Myocyte (in vitro differentiated cells): ENCODE measurements at regions not wholly inside any gene's neighbourhood (a gene's known extent, or its start where the extent isn't known, plus 50 kb on each side); places are given as distances from the start of the nearest gene placed in this dataset.

Experiments
- DNase-seq: peaks from one replicate; pipeline ENCODE4 v3.0.0-alpha.2; 2012; ENCODE audit warnings: low read depth

- DNase-seq, result no peak
Measured at GRCh38 chr13:99893567-99893966, 78.0 kb downstream of the ZIC5 start.

GRCh38 chr13:99892866-99893504, 78.6 kb downstream of the ZIC5 start:
- no peak for DNase-seq

- no peak for DNase-seq
Measured at GRCh38 chr13:99892196-99892613, 79.4 kb downstream of the ZIC5 start.

DNA sequence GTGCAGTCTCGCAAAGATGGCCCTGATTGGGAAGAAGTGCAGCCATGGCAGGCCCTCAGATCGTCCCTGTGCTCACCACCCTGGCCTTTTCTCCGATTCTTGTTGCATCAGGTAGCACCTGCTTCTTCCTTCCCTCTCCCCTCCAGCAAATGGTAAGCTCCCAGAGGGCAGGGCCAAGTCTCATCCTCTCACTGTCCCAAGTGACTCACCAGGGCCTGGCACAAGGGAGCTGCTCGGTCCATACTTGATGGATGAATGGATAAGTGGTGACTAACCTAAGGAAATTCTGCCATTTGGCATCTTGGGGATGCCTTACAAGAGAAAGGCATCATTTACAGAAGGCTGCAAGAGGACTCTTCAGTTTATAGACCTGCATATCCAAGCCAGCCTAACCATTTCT, 84.9 kb downstream of the ZIC5 start:
- no peak for DNase-seq

- DNase-seq, result no peak
Measured at GRCh38 chr13:99884913-99885312, 86.7 kb downstream of the ZIC5 start.

GRCh38 chr13:99883805-99884204, 87.8 kb downstream of the ZIC5 start:
- no peak for DNase-seq

DNA sequence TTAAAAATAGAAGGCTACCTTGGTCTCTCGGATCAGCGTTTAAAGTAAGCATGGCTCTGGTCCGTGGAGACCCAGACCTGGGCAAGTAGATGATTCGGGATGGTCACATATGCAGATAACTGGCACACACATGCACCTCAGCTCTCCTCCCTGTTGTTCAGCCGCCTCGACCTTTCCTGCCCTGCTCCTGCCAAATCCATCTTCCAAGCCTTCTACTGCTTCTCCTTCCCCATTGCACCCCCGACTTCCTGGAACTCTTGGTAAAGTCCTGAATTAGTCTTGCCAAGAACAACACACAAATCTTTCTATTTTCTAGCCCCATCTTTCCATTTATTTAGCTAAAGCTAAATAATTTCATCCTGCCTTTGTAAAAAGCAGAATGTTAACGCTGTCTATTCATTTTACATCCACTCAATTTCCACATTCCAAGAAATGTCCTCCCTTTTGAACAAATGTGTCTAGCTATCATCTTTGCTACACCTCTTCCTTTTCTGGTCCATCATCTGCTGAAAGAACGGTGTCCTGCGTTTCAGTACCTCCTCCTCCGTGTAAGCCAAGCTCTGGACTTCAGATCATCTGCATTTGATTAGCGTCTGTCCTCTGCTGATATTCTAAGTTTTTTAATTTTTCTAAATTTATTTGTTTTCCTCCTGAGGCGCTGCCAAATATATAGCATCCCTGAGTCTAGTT, 92.5 kb downstream of the ZIC5 start:
- DNase-seq, result no peak

DNA sequence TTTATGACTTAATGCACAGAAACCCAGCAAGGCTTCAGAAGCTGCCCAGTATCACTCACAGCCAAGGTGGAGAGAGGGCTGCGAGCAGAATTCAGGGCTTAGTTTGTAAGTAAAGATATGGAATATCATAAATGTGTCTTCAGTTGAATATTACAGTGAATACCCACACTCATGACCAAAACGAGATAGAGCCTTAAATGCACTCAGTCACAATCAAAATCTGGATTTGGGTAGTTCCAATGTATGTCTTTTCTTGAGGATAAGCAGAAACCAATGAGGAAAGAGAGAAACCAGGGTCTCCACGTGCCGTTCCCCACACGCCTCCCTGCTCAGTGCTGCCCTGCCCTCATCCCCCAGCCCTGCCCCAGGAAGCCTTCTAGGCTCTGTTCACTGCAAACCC, 94.9 kb downstream of the ZIC5 start:
- no peak for DNase-seq

DNA sequence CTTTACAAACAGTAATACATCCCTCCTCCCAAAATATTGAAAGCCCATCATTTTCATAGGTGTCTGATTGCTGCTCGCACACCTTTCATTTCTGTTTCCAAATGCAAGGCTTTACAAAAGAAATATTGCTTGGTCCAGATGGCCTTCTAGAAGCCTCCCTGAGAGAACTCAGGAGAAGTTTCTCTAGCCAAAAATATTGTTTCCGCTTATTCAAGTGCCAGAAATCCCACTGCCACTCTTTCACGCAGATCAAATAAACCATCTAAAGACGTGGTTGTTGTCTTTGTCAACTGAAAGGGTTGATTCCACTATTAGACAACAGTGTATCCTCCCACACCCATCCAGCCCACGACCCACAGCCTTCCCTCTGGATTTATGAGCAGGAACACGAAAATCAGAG, 96.2 kb downstream of the ZIC5 start:
- no peak for DNase-seq

- no peak for DNase-seq
Measured at GRCh38 chr13:99873832-99874430, 97.6 kb downstream of the ZIC5 start.

- no peak for DNase-seq
Measured at GRCh38 chr13:99873141-99873540, 98.4 kb downstream of the ZIC5 start.

DNA sequence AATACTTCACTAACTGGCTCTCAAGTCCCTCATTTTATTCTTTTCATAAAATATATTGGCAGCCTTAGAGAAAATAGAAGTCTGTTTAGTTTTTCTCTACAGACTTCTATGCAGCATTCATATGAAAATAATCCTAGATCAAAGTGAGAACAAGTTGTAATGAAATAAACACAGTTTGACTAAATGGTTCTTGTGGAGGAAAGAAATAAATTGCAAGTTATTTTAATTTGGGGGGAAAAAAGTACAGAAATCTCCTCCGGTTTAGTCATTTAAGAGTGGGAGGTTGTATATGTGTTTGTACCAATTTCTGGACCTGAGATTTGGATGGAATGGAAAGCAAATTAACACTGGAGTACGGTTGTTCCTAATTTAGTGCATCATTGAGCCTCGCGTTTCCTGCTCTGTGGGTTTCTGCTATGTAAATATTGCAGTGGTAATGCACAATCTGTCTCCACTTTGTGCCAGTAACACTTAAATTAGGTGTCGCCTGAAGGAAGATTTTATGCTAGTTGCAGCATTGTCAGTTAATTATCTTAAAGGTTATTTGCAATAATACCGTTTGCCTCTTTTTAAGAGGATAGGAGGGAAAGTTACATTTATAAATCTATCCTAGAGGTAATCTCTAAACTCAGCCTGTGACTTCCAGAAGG, 100.2 kb downstream of the ZIC5 start:
- no peak for DNase-seq

- DNase-seq, result no peak
Measured at GRCh38 chr13:99870541-99870940, 101.0 kb downstream of the ZIC5 start.

- no peak for DNase-seq
Measured at GRCh38 chr13:99869830-99870229, 101.7 kb downstream of the ZIC5 start.

DNA sequence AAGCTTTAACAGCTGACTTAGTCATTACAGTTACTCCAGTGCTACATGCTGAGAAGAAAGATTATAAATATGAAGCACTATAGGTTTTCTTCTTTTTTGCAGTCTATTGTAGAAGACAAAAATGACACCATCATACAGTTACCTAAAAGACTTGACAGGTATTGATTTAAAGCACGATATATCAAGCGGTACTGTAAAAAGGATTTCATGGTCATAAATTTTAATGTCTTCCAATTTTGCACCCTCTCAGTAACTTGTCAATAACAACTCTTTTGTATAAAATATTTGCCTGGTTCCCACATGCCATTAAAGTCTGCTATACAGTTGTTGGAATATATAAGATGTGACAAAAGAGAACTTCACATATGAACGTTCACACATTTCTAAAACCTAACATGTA, 102.8 kb downstream of the ZIC5 start:
- no peak for DNase-seq

GRCh38 chr13:99867535-99868257, 103.9 kb downstream of the ZIC5 start:
- no peak for DNase-seq

DNA sequence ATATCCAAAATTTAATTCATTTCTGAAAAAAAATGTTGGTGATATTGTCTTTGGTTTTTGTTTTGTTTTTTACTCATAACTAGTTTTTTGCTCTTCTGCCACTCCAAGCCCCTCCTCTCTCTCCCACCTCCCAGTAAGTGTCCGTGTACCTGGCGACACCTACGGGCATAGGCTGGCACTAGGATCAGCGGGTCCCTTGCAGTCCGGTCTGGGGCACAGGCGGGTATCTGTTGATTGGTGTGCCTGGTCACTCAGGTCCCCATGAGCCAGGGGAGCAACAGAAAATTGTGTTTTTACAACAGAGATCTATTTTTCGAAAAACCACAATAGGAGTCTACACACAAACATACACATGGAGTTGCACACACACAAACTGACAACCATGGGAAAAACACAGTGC, 104.8 kb downstream of the ZIC5 start:
- no peak for DNase-seq

GRCh38 chr13:99865420-99865930, 106.1 kb downstream of the ZIC5 start:
- no peak for DNase-seq

DNA sequence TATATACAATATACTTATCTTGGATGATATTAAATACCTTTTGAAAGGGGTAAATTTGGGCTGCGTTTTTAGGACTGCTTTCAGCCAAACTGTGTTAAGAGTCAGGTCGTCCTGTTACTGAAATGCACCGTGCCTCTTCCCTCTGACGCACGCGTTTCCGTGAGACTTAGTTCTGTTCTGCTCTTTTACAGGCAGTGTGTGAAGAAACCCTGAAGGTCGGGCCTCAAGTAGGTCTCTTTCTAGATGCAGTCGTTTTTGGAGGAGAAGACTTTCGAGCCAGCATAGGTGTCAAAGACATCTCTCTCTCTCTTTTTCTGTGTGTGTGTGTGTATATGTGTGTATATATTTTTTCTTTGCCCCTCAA, 107.0 kb downstream of the ZIC5 start:
- DNase-seq, result no peak

DNA sequence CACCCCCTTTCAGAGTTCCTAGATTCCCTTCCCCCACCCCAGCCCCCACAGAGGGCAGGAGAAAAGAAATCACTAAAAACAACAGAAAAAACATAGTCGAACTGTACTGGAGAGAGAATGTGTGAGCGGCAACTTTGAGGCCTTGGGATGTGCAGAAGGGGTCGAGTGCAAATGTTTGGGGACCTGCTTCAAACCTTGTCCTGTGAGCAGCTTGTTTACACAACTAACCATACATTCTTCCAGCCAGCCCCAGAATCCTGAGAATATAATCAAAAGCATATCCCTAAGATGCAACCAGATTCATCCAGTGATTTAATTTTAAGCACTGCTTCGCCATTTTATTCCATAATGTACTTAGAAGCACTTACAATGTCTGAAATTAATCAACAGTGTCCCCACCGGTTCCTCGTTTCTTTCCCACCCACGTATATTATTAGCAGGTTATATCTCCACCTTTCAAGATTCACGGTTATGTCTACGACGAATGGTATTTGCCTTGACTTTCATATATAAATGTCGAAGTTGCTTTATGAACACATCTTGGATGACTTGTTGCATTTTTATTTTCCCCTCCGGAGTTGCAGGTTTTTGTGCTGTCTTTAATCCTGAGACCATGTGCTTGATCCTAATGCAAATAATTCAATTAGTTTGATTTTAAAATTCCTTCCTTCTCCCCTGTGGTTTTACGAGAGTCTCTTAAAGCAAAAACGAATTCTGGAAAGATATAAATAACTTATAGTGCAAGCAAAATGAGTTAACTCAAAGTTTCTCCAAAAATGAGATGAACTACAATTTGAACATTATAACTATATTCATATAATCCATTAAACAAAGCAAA, 107.6 kb downstream of the ZIC5 start:
- DNase-seq, result no peak

DNA sequence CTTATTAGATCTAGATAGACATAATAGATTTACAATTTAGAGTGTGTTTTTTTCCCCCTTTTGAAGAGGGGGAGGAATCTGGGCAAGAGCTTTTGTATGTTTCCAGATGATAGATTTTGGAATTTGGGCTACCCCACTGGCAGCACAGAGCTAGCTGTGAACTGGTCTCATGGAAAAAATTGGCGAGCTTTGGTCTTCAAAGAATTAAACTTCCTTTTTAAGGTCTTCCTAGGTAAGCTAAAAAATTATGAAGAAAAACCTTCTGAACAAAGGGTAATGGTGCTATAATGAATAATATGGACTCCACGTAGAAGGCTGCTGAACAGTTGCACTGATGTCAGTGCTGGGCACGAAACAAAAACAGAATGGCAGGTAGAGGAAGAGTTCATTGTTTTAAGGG, 109.3 kb downstream of the ZIC5 start:
- no peak for DNase-seq
